Effector memory CD4-positive, alpha-beta T cell (primary cell): ENCODE measurements at regions not wholly inside any gene's neighbourhood (a gene's known extent, or its start where the extent isn't known, plus 50 kb on each side); places are given as distances from the start of the nearest gene placed in this dataset.
"Not testable (repeated sequence)": the region's sequence is repeated elsewhere in the genome, so short reads cannot be mapped to it uniquely, and the experiment has no call there.

Experiments
- DNase-seq, 3 donors: peaks; one replicate each; pipeline ENCODE4 v3.0.0-alpha.2; 2020
- H3K27ac ChIP-seq: 2 replicates; pipeline ENCODE4 v1.7.0; 2013; ENCODE audit warnings: mild to moderate bottlenecking, low read length, moderate library complexity; ENCODE audit not compliant: insufficient read depth, poor library complexity, severe bottlenecking
- H3K27me3 ChIP-seq: replicated peaks from 2 replicates; pipeline ENCODE4 v1.7.0; 2013; ENCODE audit warnings: mild to moderate bottlenecking, low read length; ENCODE audit not compliant: insufficient read depth, control insufficient read depth, poor library complexity, severe bottlenecking
- H3K36me3 ChIP-seq: 2 replicates; pipeline ENCODE4 v1.7.0; 2013; ENCODE audit warnings: mild to moderate bottlenecking, low read length, moderate library complexity; ENCODE audit not compliant: control insufficient read depth, insufficient read depth
- H3K4me1 ChIP-seq: 2 replicates; pipeline ENCODE4 v1.7.0; 2013; ENCODE audit warnings: low read length, mild to moderate bottlenecking; ENCODE audit not compliant: control insufficient read depth, insufficient read depth, poor library complexity, severe bottlenecking
- H3K4me3 ChIP-seq: 2 replicates; pipeline ENCODE4 v1.7.0; 2013; ENCODE audit warnings: low read length, low read depth, mild to moderate bottlenecking; ENCODE audit not compliant: insufficient read depth, poor library complexity, severe bottlenecking
- H3K9me3 ChIP-seq: 2 replicates; pipeline ENCODE4 v1.7.0; 2013; ENCODE audit warnings: mild to moderate bottlenecking, low read length, moderate library complexity; ENCODE audit not compliant: control insufficient read depth

- no peak for DNase-seq
- no peaks in the 10 kb centered on the region for H3K36me3 ChIP-seq
- no peak overlapping the region for H3K27ac ChIP-seq
- no peaks in the 10 kb centered on the region for H3K9me3 ChIP-seq
- H3K27me3 ChIP-seq = no peaks in the 10 kb centered on the region
- no peaks in the 10 kb centered on the region for H3K4me1 ChIP-seq
- H3K4me3 ChIP-seq = no peak overlapping the region
Measured at GRCh38 chr5:17748201-17748600, 113.9 kb downstream of the TAF11L14 start.

GRCh38 chr5:17748941-17749340 is 114.7 kb downstream of the TAF11L14 start:
- DNase-seq = no peak
- Histone ChIP-seq H3K27ac (no peak overlapping the region), H3K9me3 (no peaks in the 10 kb centered on the region), H3K4me3 (no peak overlapping the region), H3K4me1 (no peaks in the 10 kb centered on the region), H3K36me3 (no peaks in the 10 kb centered on the region), H3K27me3 (no peaks in the 10 kb centered on the region)

- not testable (repeated sequence) for H3K4me1 ChIP-seq
Measured at GRCh38 chr5:17755406-17755805, 121.1 kb downstream of the TAF11L14 start.

GRCh38 chr5:17761326-17761725 is 127.1 kb downstream of the TAF11L14 start:
- H3K27ac ChIP-seq = no peak overlapping the region
- no peaks in the 10 kb centered on the region for H3K27me3 ChIP-seq
- no peak for DNase-seq
- H3K36me3 ChIP-seq = no peaks in the 10 kb centered on the region
- no peak overlapping the region for H3K4me3 ChIP-seq
- H3K4me1 ChIP-seq = no peaks in the 10 kb centered on the region
- no peaks in the 10 kb centered on the region for H3K9me3 ChIP-seq

More at GRCh38 chr5:17755406-17755805, 121.1 kb downstream of the TAF11L14 start:
- not testable (repeated sequence) for H3K27me3 ChIP-seq, DNase-seq, H3K9me3 ChIP-seq, H3K4me3 ChIP-seq, H3K36me3 ChIP-seq, H3K27ac ChIP-seq

GRCh38 chr5:17763301-17763700 is 129.0 kb downstream of the TAF11L14 start:
- Histone ChIP-seq H3K27me3 (no peaks in the 10 kb centered on the region), H3K4me3 (no peak overlapping the region), H3K36me3 (no peaks in the 10 kb centered on the region), H3K27ac (no peak overlapping the region), H3K4me1 (no peaks in the 10 kb centered on the region), H3K9me3 (no peaks in the 10 kb centered on the region)
- DNase-seq = no peak

- no peaks in the 10 kb centered on the region for H3K27me3 ChIP-seq
- H3K4me1 ChIP-seq = no peaks in the 10 kb centered on the region
- DNase-seq = no peak
- no peaks in the 10 kb centered on the region for H3K36me3 ChIP-seq
- no peak overlapping the region for H3K4me3 ChIP-seq
- no peak overlapping the region for H3K27ac ChIP-seq
- no peaks in the 10 kb centered on the region for H3K9me3 ChIP-seq
Measured at GRCh38 chr5:17766031-17766430, 131.8 kb downstream of the TAF11L14 start.

- Histone ChIP-seq H3K4me1 (no peaks in the 10 kb centered on the region), H3K27me3 (no peaks in the 10 kb centered on the region), H3K36me3 (no peaks in the 10 kb centered on the region), H3K9me3 (no peaks in the 10 kb centered on the region), H3K27ac (no peak overlapping the region), H3K4me3 (no peak overlapping the region)
- no peak for DNase-seq
Measured at GRCh38 chr5:17769277-17769676, 135.0 kb downstream of the TAF11L14 start.

- Histone ChIP-seq H3K36me3 (no peaks in the 10 kb centered on the region), H3K4me1 (no peaks in the 10 kb centered on the region), H3K4me3 (no peak overlapping the region), H3K9me3 (no peaks in the 10 kb centered on the region), H3K27ac (no peak overlapping the region), H3K27me3 (no peaks in the 10 kb centered on the region)
- no peak for DNase-seq
Measured at GRCh38 chr5:17772232-17772631, 138.0 kb downstream of the TAF11L14 start.

GRCh38 chr5:17785774-17786173 is 151.5 kb downstream of the TAF11L14 start:
- no peak for DNase-seq
- no peaks in the 10 kb centered on the region for H3K27me3 ChIP-seq
- no peak overlapping the region for H3K27ac ChIP-seq
- no peaks in the 10 kb centered on the region for H3K4me1 ChIP-seq
- no peaks in the 10 kb centered on the region for H3K9me3 ChIP-seq
- H3K4me3 ChIP-seq = no peak overlapping the region
- H3K36me3 ChIP-seq = no peaks in the 10 kb centered on the region

- Histone ChIP-seq H3K27me3 (no peaks in the 10 kb centered on the region), H3K9me3 (no peaks in the 10 kb centered on the region), H3K27ac (no peak overlapping the region), H3K4me3 (no peak overlapping the region), H3K4me1 (no peaks in the 10 kb centered on the region), H3K36me3 (no peaks in the 10 kb centered on the region)
- no peak for DNase-seq
Measured at GRCh38 chr5:17788351-17788750, 154.1 kb downstream of the TAF11L14 start.

- Histone ChIP-seq H3K4me3 (no peak overlapping the region), H3K27ac (no peak overlapping the region), H3K4me1 (no peaks in the 10 kb centered on the region), H3K9me3 (no peaks in the 10 kb centered on the region), H3K36me3 (no peaks in the 10 kb centered on the region), H3K27me3 (no peaks in the 10 kb centered on the region)
- DNase-seq = no peak
Measured at GRCh38 chr5:17794201-17794600, 159.9 kb downstream of the TAF11L14 start.
